HepG2 (cell line): ENCODE measurements at regions not wholly inside any gene's neighbourhood (a gene's known extent, or its start where the extent isn't known, plus 50 kb on each side); places are given as distances from the start of the nearest gene placed in this dataset.

Experiments used
- ATAC-seq: fragments of 200-7000 bp; cut with Tn5 transposase; 3 replicates; pipeline ENCODE4 v1.9.1; 2020; ENCODE audit warnings: mild to moderate bottlenecking, moderate library complexity
- BruUV-seq: library from RNA; stranded (reverse); fragments of 400-500 nt; replicated peaks from 2 replicates; lab custom pipeline; 2021; lab: Mats Ljungman, UMichigan
- CTCF ChIA-PET: fragments of 300-600 bp; formaldehyde crosslinking; extraction: SDS; loops from one replicate; lab custom pipeline; 2021; ENCODE audit warnings: low total read pairs, inconsistent platforms, low intra/inter-chr PET ratio; lab: Yijun Ruan, JAX
- POLR2A ChIA-PET: fragments of 350-600 bp; sonication (Branson Sonifier 250); formaldehyde crosslinking; loops from one replicate; lab custom pipeline; 2020; ENCODE audit warnings: antibody characterized with exemption, inconsistent platforms; lab: Yijun Ruan, JAX
- DNase-seq: peaks from one replicate; pipeline ENCODE4 v3.0.0-alpha.2; 2015; ENCODE audit warnings: low spot score
- FAIRE-seq: peaks from 3 replicates; lab custom pipeline; 2011; peaks lifted over from hg19 to GRCh38; lab: Jason Lieb, UNC
- H2AFZ ChIP-seq: one replicate; pipeline ENCODE4 v1.6.1; 2011; ENCODE audit warnings: low read length, inconsistent platforms
- H3K27ac ChIP-seq: fragments of 300-600 bp; 3 replicates; pipeline ENCODE4 v1.8.0; 2011; ENCODE audit warnings: mixed run types, mild to moderate bottlenecking, mixed read lengths, low read length, inconsistent platforms; ENCODE audit not compliant: insufficient read depth; ENCODE audit errors: extremely low read length
- H3K27me3 ChIP-seq, 2 experiments: fragments of 200-600 bp in 1 of 2; 2 replicates in 1 of 2; 3 replicates in 1 of 2; pipeline versions ENCODE4 v1.6.0 to v1.8.0; 2011; ENCODE audit warnings: low read length in 2 of 2, mild to moderate bottlenecking in 2 of 2, moderate library complexity in 2 of 2, inconsistent platforms in 1 of 2; ENCODE audit not compliant: insufficient read depth in 2 of 2, control insufficient read depth in 1 of 2
- H3K36me3 ChIP-seq, 2 experiments: fragments of 200-600 bp in 1 of 2; replicated peaks in 1 of 2; 2 replicates in 1 of 2; 3 replicates in 1 of 2; pipeline versions ENCODE4 v1.5.1 to v1.8.0; 2011; ENCODE audit warnings: low read length in 2 of 2, inconsistent platforms in 1 of 2; ENCODE audit not compliant: insufficient read depth in 2 of 2, control insufficient read depth in 1 of 2
- H3K4me1 ChIP-seq: 2 replicates; pipeline ENCODE4 v1.5.1; 2012; ENCODE audit warnings: low read length, inconsistent platforms; ENCODE audit not compliant: insufficient read depth
- H3K4me2 ChIP-seq: 2 replicates; pipeline ENCODE4 v1.6.0; 2011; ENCODE audit warnings: low read depth, low read length, inconsistent platforms
- H3K4me3 ChIP-seq, 3 experiments: fragments of 200-600 bp in 1 of 3; sonication (generic), shearing (Covaris generic) in 1 of 3; replicated peaks in 1 of 3; 2 replicates each; pipeline ENCODE4 v1.5.1; 2011 to 2016; ENCODE audit warnings: low read length in 3 of 3, inconsistent platforms in 2 of 3, low read depth in 2 of 3, mild to moderate bottlenecking in 2 of 3, control low read depth in 1 of 3, mixed read lengths in 1 of 3; ENCODE audit not compliant: insufficient read depth in 1 of 3
- H3K79me2 ChIP-seq: one replicate; pipeline ENCODE4 v1.6.1; 2011; ENCODE audit warnings: low read length, inconsistent platforms; ENCODE audit not compliant: insufficient read depth
- H3K9ac ChIP-seq: 2 replicates; pipeline ENCODE4 v1.6.0; 2011; ENCODE audit warnings: mild to moderate bottlenecking, low read depth, low read length, inconsistent platforms; ENCODE audit not compliant: insufficient read depth
- H3K9me3 ChIP-seq: 2 replicates; pipeline ENCODE4 v1.5.1; 2012; ENCODE audit warnings: mild to moderate bottlenecking, low read length
- H4K20me1 ChIP-seq: 2 replicates; pipeline ENCODE4 v1.6.0; 2011; ENCODE audit warnings: inconsistent platforms, mild to moderate bottlenecking, low read length, moderate library complexity; ENCODE audit not compliant: insufficient read depth
- ATF7 ChIP-seq, 2 experiments: fragments of 450-650 bp in 1 of 2; sonication (generic) in 1 of 2; formaldehyde crosslinking in 1 of 2; IDR thresholded peaks; 2 replicates each; pipeline versions ENCODE4 v1.4.0 to v1.6.1; 2016 to 2020; ENCODE audit warnings: antibody characterized with exemption in 1 of 2, mild to moderate bottlenecking in 1 of 2, missing genetic modification reagents in 1 of 2
- ATF7-NPFF ChIP-seq: sonication (generic); formaldehyde crosslinking; IDR thresholded peaks from 2 replicates; pipeline ENCODE4 v1.8.1; 2023; ENCODE audit warnings: mild to moderate bottlenecking, low read depth, missing genetic modification reagents, moderate library complexity
- HNF1A ChIP-seq, 2 experiments: sonication (generic) in 1 of 2; formaldehyde crosslinking in 1 of 2; IDR thresholded peaks; 2 replicates each; pipeline versions ENCODE4 v1.4.0 to v1.6.1; 2016 to 2020; ENCODE audit warnings: borderline replicate concordance in 1 of 2, low read depth in 1 of 2, mild to moderate bottlenecking in 1 of 2, missing genetic modification reagents in 1 of 2
- ZNF142 ChIP-seq: sonication (generic); formaldehyde crosslinking; IDR thresholded peaks from 2 replicates; pipeline ENCODE4 v1.4.0; 2020; ENCODE audit warnings: missing genetic modification reagents
- WGBS: methylation state at CpG from one replicate; pipeline ENCODE4 v1.1.6; 2017; ENCODE audit warnings: low lambda C conversion rate; 5-methylcytosine and 5-hydroxymethylcytosine counted together
- in situ Hi-C: cut with HindIII; loops from 2 replicates; pipeline ENCODE4 v1.10.0; 2017; ENCODE audit warnings: low pct_unique_long_range_greater_than_20kb; ENCODE audit not compliant: extremely low pct_ligation_motif_present
- intact Hi-C: fragments of 100-400 bp; cut with micrococcal nuclease; formaldehyde crosslinking; loops from one replicate; pipeline ENCODE4 v1.10.0; 2022; ENCODE audit not compliant: unreplicated experiment
- TF ChIP-seq, protein P1 (sequence below): sonication (generic); formaldehyde crosslinking; IDR thresholded peaks from 2 replicates; pipeline ENCODE4 v1.8.1; 2022; ENCODE audit warnings: mild to moderate bottlenecking, missing genetic modification reagents

DNA sequence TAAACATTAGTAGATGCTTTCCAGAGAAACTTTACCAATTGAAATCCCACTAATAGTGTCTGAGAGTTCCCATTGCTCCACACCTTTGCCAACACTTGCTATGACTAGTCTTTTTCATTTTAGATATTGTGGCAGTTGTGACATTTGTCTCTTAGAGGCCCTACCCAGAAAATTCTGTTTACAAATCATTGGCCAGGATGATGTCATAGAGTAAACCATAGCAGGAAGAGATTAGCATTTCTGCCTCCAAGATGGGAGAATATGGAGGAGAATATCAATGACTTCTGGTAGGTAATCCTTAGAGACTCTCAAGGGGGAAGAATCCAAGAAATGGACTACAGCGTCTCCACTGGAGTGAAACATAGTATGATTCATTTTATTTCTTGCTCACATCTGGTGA is 291.0 kb upstream of the CNTN3 start:
- Histone ChIP-seq H2AFZ (no peak overlapping the region), H3K9ac (no peak overlapping the region), H3K36me3 (no peaks in the 10 kb centered on the region), H3K9me3 (no peaks in the 10 kb centered on the region), H3K27me3 (no peaks in the 10 kb centered on the region), H3K4me1 (no peaks in the 10 kb centered on the region), H3K4me2 (no peak overlapping the region), H3K27ac (no peak overlapping the region), H3K4me3 (no peak overlapping the region), H4K20me1 (no peaks in the 10 kb centered on the region), H3K79me2 (no peaks in the 10 kb centered on the region)
- no TSS peak for BruUV-seq
- ATAC-seq (no peak), FAIRE-seq (no peak), DNase-seq (no peak)
- TF ChIP-seq, protein P1, sequence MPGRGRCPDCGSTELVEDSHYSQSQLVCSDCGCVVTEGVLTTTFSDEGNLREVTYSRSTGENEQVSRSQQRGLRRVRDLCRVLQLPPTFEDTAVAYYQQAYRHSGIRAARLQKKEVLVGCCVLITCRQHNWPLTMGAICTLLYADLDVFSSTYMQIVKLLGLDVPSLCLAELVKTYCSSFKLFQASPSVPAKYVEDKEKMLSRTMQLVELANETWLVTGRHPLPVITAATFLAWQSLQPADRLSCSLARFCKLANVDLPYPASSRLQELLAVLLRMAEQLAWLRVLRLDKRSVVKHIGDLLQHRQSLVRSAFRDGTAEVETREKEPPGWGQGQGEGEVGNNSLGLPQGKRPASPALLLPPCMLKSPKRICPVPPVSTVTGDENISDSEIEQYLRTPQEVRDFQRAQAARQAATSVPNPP: no peak
- TF ChIP-seq ATF7 (IDR thresholded peaks at IDR 0.05) (peak; percentile 62), ATF7 (CRISPR knock-in tag; IDR thresholded peaks at IDR 0.05) (no peak), ZNF142 (CRISPR knock-in tag) (no peak), ATF7-NPFF (CRISPR knock-in tag) (no peak), HNF1A (IDR thresholded peaks at IDR 0.05; ENCODE audit: low read depth) (no peak), HNF1A (CRISPR knock-in tag; IDR thresholded peaks at IDR 0.05; ENCODE audit: borderline replicate concordance) (no peak)
- ChIA-PET CTCF (no interaction called here), POLR2A (no interaction called here)
- intact Hi-C loops: no loop called here
- in situ Hi-C loops: no loop called here
- WGBS: 0% methylated on average over 1 of the region's 1 CpG
